Neural progenitor cell (in vitro differentiated cells): ENCODE measurements at regions not wholly inside any gene's neighbourhood (a gene's known extent, or its start where the extent isn't known, plus 50 kb on each side); places are given as distances from the start of the nearest gene placed in this dataset.

ENCODE experiments used
- EZH2 ChIP-seq: fragments of 200-600 bp; sonication (generic); IDR thresholded peaks from 2 replicates; pipeline ENCODE4 v1.6.1; 2017; ENCODE audit warnings: antibody characterized with exemption, mild to moderate bottlenecking, moderate library complexity
- TF ChIP-seq, protein P1 (sequence below): fragments of 200-600 bp; sonication (generic); IDR thresholded peaks from 2 replicates; pipeline ENCODE4 v1.5.1; 2017; ENCODE audit warnings: antibody characterized with exemption, mild to moderate bottlenecking

DNA sequence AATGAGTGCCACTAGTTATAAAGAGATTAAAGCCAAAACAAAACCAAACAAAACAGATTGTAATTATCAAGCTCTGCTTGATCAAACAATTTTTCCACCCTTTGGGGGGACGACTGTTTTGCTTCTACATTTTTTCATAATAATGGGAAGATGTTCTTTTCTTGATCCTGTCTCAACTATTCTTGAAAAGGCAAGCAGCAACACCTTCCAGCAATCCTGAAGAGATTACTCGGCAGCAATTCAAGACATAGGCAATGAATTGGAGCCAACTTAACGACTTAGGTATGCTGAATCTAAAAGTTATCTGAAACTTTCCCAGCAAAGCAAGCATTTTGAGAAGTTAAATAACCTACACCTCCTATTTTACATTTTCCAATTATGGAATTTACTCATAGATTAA lies 69.9 kb upstream of the SLC38A4 start:
- TF ChIP-seq, protein P1, sequence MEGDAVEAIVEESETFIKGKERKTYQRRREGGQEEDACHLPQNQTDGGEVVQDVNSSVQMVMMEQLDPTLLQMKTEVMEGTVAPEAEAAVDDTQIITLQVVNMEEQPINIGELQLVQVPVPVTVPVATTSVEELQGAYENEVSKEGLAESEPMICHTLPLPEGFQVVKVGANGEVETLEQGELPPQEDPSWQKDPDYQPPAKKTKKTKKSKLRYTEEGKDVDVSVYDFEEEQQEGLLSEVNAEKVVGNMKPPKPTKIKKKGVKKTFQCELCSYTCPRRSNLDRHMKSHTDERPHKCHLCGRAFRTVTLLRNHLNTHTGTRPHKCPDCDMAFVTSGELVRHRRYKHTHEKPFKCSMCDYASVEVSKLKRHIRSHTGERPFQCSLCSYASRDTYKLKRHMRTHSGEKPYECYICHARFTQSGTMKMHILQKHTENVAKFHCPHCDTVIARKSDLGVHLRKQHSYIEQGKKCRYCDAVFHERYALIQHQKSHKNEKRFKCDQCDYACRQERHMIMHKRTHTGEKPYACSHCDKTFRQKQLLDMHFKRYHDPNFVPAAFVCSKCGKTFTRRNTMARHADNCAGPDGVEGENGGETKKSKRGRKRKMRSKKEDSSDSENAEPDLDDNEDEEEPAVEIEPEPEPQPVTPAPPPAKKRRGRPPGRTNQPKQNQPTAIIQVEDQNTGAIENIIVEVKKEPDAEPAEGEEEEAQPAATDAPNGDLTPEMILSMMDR: no peak
- no peak for TF ChIP-seq EZH2
